Jurkat, Clone E6-1 (cell line): ENCODE measurements at regions not wholly inside any gene's neighbourhood (a gene's known extent, or its start where the extent isn't known, plus 50 kb on each side); places are given as distances from the start of the nearest gene placed in this dataset.
"Not testable (repeated sequence)": the region's sequence is repeated elsewhere in the genome, so short reads cannot be mapped to it uniquely, and the experiment has no call there.

Source experiments
- DNase-seq: peaks from one replicate; pipeline ENCODE4 v3.0.0-alpha.2; 2011; ENCODE audit warnings: low read depth, low spot score
- H3K4me3 ChIP-seq: 2 replicates; pipeline ENCODE4 v1.5.1; 2011; ENCODE audit warnings: mild to moderate bottlenecking, low read length, control low read depth, moderate library complexity

- not testable (repeated sequence) for H3K4me3 ChIP-seq, DNase-seq
These were observed 69.0 kb upstream of the DPP6 start for GRCh38 chr7:153983186-153983585.

GRCh38 chr7:153989066-153989627 lies 63.1 kb upstream of the DPP6 start:
- not testable (repeated sequence) for H3K4me3 ChIP-seq, DNase-seq

GRCh38 chr7:153989742-153990425 lies 62.3 kb upstream of the DPP6 start:
- peak; percentile 0 for DNase-seq
- not testable (repeated sequence) for H3K4me3 ChIP-seq

GRCh38 chr7:153991471-153991870 lies 60.7 kb upstream of the DPP6 start:
- not testable (repeated sequence) for H3K4me3 ChIP-seq, DNase-seq

- H3K4me3 ChIP-seq, DNase-seq: not testable (repeated sequence)
These were observed 58.8 kb upstream of the DPP6 start for GRCh38 chr7:153993402-153993801.

GRCh38 chr7:153998896-153999295 lies 53.3 kb upstream of the DPP6 start:
- not testable (repeated sequence) for DNase-seq, H3K4me3 ChIP-seq
